ENCODE measurements at regions not wholly inside any gene's neighbourhood (a gene's known extent, or its start where the extent isn't known, plus 50 kb on each side); places are given as distances from the start of the nearest gene placed in this dataset.

GRCh38 chr14:98949481-98950135 lies 322.4 kb downstream of the BCL11B start:
- TF ChIP-seq CTCF (conservative IDR thresholded peaks at IDR 0.05; ENCODE audit: low read depth, low read length), result no peak
- no peak for DNase-seq (ENCODE audit: low read depth)
- no peak overlapping the region for H3K4me3 ChIP-seq (ENCODE audit: low read depth, low read length)

GRCh38 chr14:98950353-98950895 lies 321.6 kb downstream of the BCL11B start:
- H3K4me3 ChIP-seq (ENCODE audit: low read depth, low read length), result no peak overlapping the region
- TF ChIP-seq CTCF (conservative IDR thresholded peaks at IDR 0.05; ENCODE audit: low read depth, low read length), result no peak
- no peak for DNase-seq (ENCODE audit: low read depth)

GRCh38 chr14:98951031-98951430 lies 321.0 kb downstream of the BCL11B start:
- no peak for TF ChIP-seq CTCF (conservative IDR thresholded peaks at IDR 0.05; ENCODE audit: low read depth, low read length)
- no peak overlapping the region for H3K4me3 ChIP-seq (ENCODE audit: low read depth, low read length)
- no peak for DNase-seq (ENCODE audit: low read depth)

- DNase-seq (ENCODE audit: low read depth), result no peak
- no peak for TF ChIP-seq CTCF (conservative IDR thresholded peaks at IDR 0.05; ENCODE audit: low read depth, low read length)
- no peak overlapping the region for H3K4me3 ChIP-seq (ENCODE audit: low read depth, low read length)
Measured at GRCh38 chr14:98951521-98952152, 320.4 kb downstream of the BCL11B start.

GRCh38 chr14:98952593-98953350 lies 319.2 kb downstream of the BCL11B start:
- no peak overlapping the region for H3K4me3 ChIP-seq (ENCODE audit: low read depth, low read length)
- no peak for TF ChIP-seq CTCF (conservative IDR thresholded peaks at IDR 0.05; ENCODE audit: low read depth, low read length)
- peak; percentile 1 for DNase-seq (ENCODE audit: low read depth)

- no peak for DNase-seq (ENCODE audit: low read depth)
- H3K4me3 ChIP-seq (ENCODE audit: low read depth, low read length), result no peak overlapping the region
- TF ChIP-seq CTCF (conservative IDR thresholded peaks at IDR 0.05; ENCODE audit: low read depth, low read length), result no peak
Measured at GRCh38 chr14:98953551-98954348, 318.2 kb downstream of the BCL11B start.

Data from choroid plexus epithelial cell (primary cell).